ENCODE measurements at regions not wholly inside any gene's neighbourhood (a gene's known extent, or its start where the extent isn't known, plus 50 kb on each side); places are given as distances from the start of the nearest gene placed in this dataset.

- DNase-seq = no peak
Measured at GRCh38 chr13:71068041-71068440, 799.0 kb downstream of the DACH1 start.

GRCh38 chr13:71067165-71067815 lies 799.7 kb downstream of the DACH1 start:
- peak; percentile 32 for DNase-seq

- no peak for DNase-seq
Measured at GRCh38 chr13:71056581-71056980, 810.4 kb downstream of the DACH1 start.

GRCh38 chr13:71055644-71056043 lies 811.4 kb downstream of the DACH1 start:
- DNase-seq = no peak

GRCh38 chr13:71055047-71055446 lies 812.0 kb downstream of the DACH1 start:
- no peak for DNase-seq

- DNase-seq = no peak
Measured at GRCh38 chr13:71054358-71054757, 812.6 kb downstream of the DACH1 start.

- DNase-seq = no peak
Measured at GRCh38 chr13:71051573-71051972, 815.4 kb downstream of the DACH1 start.

GRCh38 chr13:71046360-71047079 lies 820.5 kb downstream of the DACH1 start:
- DNase-seq = no peak

GRCh38 chr13:71045101-71045500 lies 821.9 kb downstream of the DACH1 start:
- DNase-seq = no peak

GRCh38 chr13:71039440-71039839 lies 827.6 kb downstream of the DACH1 start:
- DNase-seq = no peak

GRCh38 chr13:71034018-71034417 lies 833.0 kb downstream of the DACH1 start:
- DNase-seq = no peak

- DNase-seq = no peak
Measured at GRCh38 chr13:71033026-71033425, 834.0 kb downstream of the DACH1 start.

- no peak for DNase-seq
Measured at GRCh38 chr13:71030784-71031183, 836.2 kb downstream of the DACH1 start.

GRCh38 chr13:71028884-71029283 lies 838.1 kb downstream of the DACH1 start:
- DNase-seq = no peak

- no peak for DNase-seq
Measured at GRCh38 chr13:71021825-71022422, 845.1 kb downstream of the DACH1 start.

- DNase-seq = no peak
Measured at GRCh38 chr13:71018995-71019394, 848.0 kb downstream of the DACH1 start.

- DNase-seq = no peak
Measured at GRCh38 chr13:71018544-71018943, 848.5 kb downstream of the DACH1 start.

- DNase-seq = no peak
Measured at GRCh38 chr13:71017607-71018006, 849.4 kb downstream of the DACH1 start.

- DNase-seq = no peak
Measured at GRCh38 chr13:71015516-71015915, 851.5 kb downstream of the DACH1 start.

GRCh38 chr13:71015021-71015420 lies 852.0 kb downstream of the DACH1 start:
- no peak for DNase-seq

- no peak for DNase-seq
Measured at GRCh38 chr13:71005919-71006318, 861.1 kb downstream of the DACH1 start.

GRCh38 chr13:70995338-70995737 lies 871.7 kb downstream of the DACH1 start:
- no peak for DNase-seq

- no peak for DNase-seq
Measured at GRCh38 chr13:70994191-70994590, 872.8 kb downstream of the DACH1 start.

GRCh38 chr13:70987043-70987442 lies 878.8 kb upstream of the KLHL1 start:
- DNase-seq = no peak
